T47D (cell line): ENCODE measurements at regions not wholly inside any gene's neighbourhood (a gene's known extent, or its start where the extent isn't known, plus 50 kb on each side); places are given as distances from the start of the nearest gene placed in this dataset.

ENCODE experiments used
- DNase-seq, 2 experiments: peaks; one replicate each; pipeline versions ENCODE4 v3.0.0 to v3.0.0-alpha.2; 2011 to 2012; ENCODE audit warnings: low read depth in 1 of 2, low spot score in 1 of 2
- JUND ChIP-seq: IDR thresholded peaks from 2 replicates; pipeline ENCODE4 v1.6.1; 2012; ENCODE audit warnings: low read depth
- in situ Hi-C: cut with HindIII; loops from 2 replicates; pipeline ENCODE4 v1.10.0; 2016; ENCODE audit warnings: low sequenced_read_pairs, low pct_unique_long_range_greater_than_20kb

DNA sequence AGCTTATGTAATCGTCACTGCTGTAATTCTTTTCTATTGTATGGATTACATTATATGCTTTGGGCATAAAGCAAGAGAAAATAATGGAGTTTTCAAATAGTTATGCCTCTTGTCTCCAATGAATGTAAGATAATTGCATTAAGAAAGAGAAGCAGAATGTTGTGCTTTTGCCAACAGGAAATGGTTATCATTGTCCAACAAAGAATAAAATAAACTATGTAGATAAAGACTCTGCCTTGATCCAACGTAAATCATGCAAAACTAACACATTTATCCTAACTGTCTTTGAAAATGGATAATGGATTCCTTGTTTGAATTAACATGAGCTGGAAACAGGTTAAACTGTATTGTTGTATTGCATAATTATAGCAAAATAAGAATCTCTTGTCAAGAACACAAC is 1709.0 kb downstream of the PCDH7 start:
- in situ Hi-C loops: no loop called here
- DNase-seq: no peak
- no peak for TF ChIP-seq JUND

DNA sequence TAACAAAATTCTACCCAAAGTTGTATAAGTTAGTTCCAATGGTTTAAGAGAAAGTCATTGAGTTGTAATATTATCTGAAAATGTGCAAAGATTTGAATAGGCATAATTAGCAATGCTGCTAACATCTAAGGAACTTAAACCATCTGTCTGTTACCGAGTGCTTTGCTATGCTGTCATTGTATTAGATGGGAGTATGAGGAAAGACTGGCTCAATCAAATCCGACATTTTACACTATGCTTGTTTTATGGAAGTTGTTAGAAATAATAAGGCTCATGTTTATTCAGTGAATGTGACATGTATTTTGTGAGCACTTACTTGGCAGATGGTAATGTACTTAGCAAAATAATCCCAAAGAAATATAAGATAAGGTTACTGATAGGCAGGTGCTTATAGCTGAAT is 1715.1 kb downstream of the PCDH7 start:
- in situ Hi-C loops: no loop called here
- DNase-seq: no peak
- no peak for TF ChIP-seq JUND

DNA sequence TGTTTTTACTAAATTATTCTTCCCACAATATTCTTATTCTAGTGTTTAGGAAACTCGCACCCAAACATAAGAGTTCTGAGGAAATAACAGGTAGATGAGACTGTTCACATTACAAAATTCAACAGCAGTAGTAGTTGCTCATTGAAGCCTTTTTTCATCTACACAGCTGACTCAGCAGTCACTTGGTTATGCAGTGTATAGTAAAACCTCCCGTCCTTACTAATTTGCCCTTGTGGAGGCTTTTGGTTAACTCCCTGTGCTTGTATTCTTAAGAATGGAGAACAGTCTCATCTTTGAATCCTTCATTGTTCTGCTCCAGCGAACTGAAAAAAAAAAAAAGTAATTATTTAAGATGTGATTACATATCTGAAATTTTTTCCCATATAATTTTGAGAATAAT is 1716.6 kb downstream of the PCDH7 start:
- TF ChIP-seq JUND: no peak
- DNase-seq: no peak
- in situ Hi-C loops: no loop called here

DNA sequence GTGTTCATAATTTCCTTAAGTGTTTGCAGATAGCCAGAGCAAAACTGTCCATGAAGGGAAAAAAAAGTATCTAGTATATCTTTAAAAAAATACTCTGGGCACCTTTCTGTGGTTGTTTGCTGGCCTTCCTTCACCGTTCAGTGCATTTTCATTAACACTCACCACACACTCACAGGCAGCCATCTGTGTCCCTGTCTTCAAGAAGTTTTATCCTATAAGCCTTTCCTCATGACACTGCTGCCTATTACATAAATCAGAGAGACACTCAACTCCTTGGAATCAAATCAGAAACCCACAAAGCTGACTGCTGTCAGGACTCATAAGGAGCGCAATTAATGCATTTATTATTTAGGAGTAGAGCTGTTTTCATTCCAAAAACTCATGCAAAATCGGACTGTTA is 1720.2 kb downstream of the PCDH7 start:
- DNase-seq: no peak
- no peak for TF ChIP-seq JUND
- in situ Hi-C loops: no loop called here

DNA sequence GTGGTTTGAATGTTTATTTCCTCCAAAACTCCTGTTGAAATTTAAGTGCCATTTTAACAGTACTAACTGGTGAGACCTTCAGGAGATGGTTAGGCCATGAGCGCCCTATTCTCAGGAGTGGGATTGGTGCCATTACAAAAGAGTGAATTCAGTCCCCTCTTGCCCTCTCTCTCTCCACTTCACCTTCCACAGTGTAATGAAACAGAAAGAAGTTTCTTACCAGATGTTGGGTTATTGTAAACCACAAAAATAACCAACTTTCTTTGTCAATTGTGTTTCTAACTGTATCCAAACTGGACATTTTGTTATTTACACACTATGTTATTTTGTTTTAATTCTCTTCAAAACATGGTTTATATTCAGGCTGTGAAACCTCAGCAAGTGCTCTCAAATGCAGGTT is 1734.3 kb downstream of the PCDH7 start:
- in situ Hi-C loops: no loop called here

DNA sequence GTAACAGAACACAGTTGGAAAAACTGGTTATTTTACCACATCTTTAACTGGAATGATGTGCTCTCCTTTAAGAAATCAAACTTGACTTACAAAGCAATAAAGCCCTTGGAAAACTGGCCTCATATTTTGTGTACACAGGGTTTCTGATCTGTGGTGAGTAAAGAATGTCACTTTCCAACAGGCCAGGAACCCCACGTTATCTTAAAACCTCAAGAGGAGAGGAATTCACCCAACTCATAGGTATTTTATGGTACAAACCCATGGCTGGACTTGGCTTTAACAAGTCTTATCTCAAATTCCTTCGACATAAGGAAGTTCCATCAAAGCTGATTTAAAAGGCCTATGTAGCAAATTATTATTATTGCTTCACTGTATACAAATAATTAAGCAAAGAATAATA is 1735.1 kb downstream of the PCDH7 start:
- no peak for DNase-seq
- no peak for TF ChIP-seq JUND
- in situ Hi-C loops: no loop called here

More for the DNA sequence above, 1734.3 kb downstream of the PCDH7 start:
- DNase-seq: no peak
- TF ChIP-seq JUND: no peak

DNA sequence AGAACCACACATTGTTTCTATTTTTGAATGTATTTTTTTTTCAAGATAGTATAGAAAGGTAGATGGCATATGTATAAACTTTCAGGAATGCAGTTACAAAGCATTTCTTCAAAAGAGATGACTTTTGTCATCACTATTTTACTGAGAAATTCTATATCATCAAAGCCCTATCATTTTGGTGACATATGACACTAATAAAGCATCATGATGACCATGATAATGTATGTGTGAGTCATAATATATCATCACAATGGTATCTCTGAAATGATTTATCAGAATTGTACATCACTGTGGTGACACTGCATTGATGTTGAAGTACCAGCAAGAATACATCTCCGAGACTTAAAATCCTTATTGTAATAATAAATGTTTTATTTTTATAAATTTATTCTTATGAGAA is 1740.8 kb downstream of the PCDH7 start:
- no peak for TF ChIP-seq JUND
- no peak for DNase-seq
- in situ Hi-C loops: no loop called here

DNA sequence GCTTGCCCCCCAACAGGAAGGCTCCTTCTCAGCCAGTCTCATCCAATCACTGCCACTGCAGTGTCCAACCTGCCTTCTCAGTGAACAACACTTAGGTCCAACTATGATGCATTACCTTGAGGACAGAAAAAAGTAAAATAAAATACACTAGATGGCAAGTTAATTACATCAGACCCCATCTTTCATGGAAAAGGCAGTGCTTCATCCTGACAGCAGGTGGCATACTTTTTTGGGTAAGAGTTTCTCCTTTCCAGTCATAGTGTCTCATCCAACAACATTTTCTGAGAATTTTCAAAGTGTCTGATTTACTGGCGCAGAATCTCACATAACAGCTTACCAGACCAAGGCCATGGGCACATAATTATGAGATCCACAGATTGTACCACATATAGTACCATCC is 1742.8 kb downstream of the PCDH7 start:
- DNase-seq: peak in 1 of 2 experiments; percentile 46
- in situ Hi-C loops: no loop called here
- no peak for TF ChIP-seq JUND

DNA sequence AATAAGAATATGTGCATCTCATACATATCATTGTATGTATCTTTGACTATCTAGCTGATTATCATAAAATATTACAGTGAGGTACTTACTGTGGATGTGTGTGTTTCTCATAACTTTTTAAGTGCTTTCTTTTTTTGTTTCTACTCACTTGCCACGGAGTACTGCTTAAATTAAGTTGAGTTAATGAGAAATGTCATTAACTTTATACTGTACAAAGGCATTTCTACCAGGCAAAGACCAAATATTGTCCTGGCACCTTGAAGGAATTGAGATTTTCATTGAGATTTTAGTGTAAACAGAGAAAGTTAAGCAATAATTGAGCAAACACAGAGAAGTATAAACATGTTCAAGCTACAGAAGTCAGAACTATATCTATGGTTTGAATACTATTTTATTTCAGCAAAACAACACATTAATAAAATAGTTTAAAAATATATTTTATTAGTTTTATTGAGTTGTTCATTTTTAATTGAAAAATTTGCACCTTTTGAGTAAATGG is 1750.0 kb downstream of the PCDH7 start:
- no peak for TF ChIP-seq JUND
- DNase-seq: peak in 1 of 2 experiments; percentile 24
- in situ Hi-C loops: no loop called here

DNA sequence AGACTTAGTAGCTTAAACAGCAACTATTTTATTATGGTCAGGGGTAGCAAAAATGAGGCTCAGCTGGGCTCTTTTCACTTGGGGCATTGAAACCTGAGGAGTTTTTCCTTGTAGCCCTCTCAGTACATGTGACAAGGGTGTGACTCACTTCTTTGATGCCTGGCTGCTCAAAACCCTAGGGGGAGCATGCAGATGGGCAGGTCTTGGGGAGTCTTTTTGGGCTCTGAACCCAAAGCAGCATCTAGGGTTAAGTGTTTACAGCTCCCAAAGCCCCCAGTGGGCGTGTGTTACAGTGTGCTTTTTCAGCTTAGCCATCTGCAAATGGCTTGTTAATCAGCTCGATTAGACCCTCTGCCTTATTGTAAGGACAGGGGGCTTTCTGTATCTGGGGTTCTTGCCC is 1752.7 kb downstream of the PCDH7 start:
- in situ Hi-C loops: no loop called here
- no peak for TF ChIP-seq JUND
- DNase-seq: no peak

DNA sequence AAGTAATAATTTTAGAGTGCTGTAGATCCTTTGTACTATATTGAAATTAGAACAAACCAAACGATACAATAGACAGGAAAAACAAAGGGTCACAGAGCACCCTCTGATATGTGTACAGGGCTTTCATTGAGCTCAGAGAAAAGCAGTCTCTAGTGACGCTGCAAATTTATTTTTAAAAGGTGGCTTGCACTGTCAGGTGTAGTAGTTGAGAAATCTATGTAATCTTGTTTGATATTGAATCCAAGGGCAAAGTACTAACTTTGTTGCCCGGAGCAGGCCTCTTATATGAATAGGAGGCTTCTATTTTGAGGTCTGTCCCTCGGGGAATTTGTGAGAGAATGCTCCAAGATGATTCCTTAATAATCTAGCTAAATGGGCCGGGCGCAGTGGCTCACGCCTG is 1755.5 kb downstream of the PCDH7 start:
- no peak for TF ChIP-seq JUND

DNA sequence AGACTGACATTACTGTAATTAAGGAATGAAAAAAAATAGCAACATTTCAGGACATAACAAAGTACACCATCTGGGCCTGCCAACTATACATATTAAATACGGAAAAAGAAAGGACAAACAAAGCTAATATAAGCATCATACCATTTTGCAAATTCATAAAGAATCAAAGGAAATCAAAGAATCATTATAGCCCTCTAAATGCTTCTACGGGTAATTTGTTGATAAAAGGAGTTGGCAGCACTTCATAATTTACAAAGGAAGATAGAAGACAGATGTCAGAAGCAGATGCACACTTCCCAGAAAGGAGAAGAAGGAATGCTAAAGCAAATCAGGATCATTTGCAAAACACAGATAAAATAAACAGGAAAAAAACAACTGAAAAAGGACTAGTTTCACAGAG is 1757.3 kb downstream of the PCDH7 start:
- in situ Hi-C loops: no loop called here
- DNase-seq: no peak
- TF ChIP-seq JUND: no peak

More for the DNA sequence above, 1755.5 kb downstream of the PCDH7 start:
- in situ Hi-C loops: no loop called here
- DNase-seq: no peak

DNA sequence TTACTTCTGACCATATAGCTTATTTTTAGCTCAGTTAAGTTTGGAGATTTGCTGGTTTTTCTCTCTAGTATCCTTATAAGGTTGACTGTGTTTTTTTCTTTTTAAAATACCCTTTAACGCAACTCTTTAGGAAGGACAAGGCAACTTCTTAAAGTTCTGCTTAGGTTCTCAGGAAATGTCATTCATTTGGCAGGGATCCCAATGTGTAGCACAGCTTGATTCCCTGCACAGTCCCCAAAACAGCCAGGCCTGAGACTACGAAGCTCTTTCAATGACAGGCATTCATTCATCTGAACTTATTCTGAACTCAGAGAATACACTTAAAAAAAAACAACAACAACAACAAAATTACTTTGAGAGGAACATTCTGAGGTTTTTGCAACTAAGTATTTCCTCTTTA is 1765.8 kb downstream of the PCDH7 start:
- in situ Hi-C loops: no loop called here
- TF ChIP-seq JUND: no peak
- DNase-seq: no peak

DNA sequence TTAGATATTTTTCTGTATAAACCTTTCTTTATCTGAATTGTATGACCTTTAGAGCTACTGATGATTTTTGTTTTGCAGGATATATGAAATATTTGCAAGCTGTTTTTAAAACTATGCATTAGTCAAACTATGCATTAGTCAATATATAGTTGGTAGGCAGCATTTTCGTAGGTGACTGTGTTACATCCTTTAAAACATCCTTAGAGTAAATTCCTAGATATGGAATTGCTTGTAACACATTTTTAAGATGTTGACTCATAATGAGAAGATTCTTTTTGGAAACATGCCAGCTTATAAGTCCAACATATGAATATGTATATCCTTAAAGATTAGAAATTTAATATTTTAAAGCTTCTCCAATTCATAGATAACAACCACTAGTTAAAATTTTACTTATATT is 1768.5 kb downstream of the PCDH7 start:
- in situ Hi-C loops: no loop called here
- TF ChIP-seq JUND: no peak
- DNase-seq: no peak
